DOHH2 (cell line): ENCODE measurements at regions not wholly inside any gene's neighbourhood (a gene's known extent, or its start where the extent isn't known, plus 50 kb on each side); places are given as distances from the start of the nearest gene placed in this dataset.

ENCODE experiments used
- H3F3A ChIP-seq: fragments of 200-600 bp; sonication (generic), shearing (Covaris generic); 2 replicates; pipeline ENCODE4 v1.6.0; 2016; ENCODE audit warnings: antibody characterized with exemption, mild to moderate bottlenecking; ENCODE audit not compliant: control insufficient read depth, insufficient read depth
- H3K27ac ChIP-seq: fragments of 200-600 bp; sonication (generic); 2 replicates; pipeline ENCODE4 v1.5.1; 2014; ENCODE audit warnings: low read depth, mild to moderate bottlenecking, low read length, moderate library complexity
- H3K27me3 ChIP-seq: fragments of 200-600 bp; sonication (generic); 2 replicates; pipeline ENCODE4 v1.6.1; 2014; ENCODE audit warnings: mild to moderate bottlenecking, low read length, mixed read lengths; ENCODE audit not compliant: control insufficient read depth
- H3K36me3 ChIP-seq: fragments of 200-600 bp; sonication (generic); 2 replicates; pipeline ENCODE4 v1.6.1; 2014; ENCODE audit warnings: mild to moderate bottlenecking, low read length, moderate library complexity, mixed read lengths; ENCODE audit not compliant: control insufficient read depth
- H3K4me1 ChIP-seq: fragments of 200-600 bp; sonication (generic); 2 replicates; pipeline ENCODE4 v1.6.1; 2014; ENCODE audit warnings: mild to moderate bottlenecking, low read length, mixed read lengths; ENCODE audit not compliant: control insufficient read depth
- H3K4me2 ChIP-seq: fragments of 200-600 bp; sonication (generic); 2 replicates; pipeline ENCODE4 v1.6.0; 2014; ENCODE audit warnings: mild to moderate bottlenecking, low read length, moderate library complexity
- H3K4me3 ChIP-seq: fragments of 200-600 bp; sonication (generic); 2 replicates; pipeline ENCODE4 v1.5.1; 2014; ENCODE audit warnings: mild to moderate bottlenecking, low read length, mixed read lengths
- H3K79me2 ChIP-seq: fragments of 200-600 bp; sonication (generic); 2 replicates; pipeline ENCODE4 v1.6.1; 2014; ENCODE audit warnings: mild to moderate bottlenecking, low read length, mixed read lengths; ENCODE audit not compliant: control insufficient read depth
- H3K9me2 ChIP-seq: fragments of 200-600 bp; sonication (generic); replicated peaks from 2 replicates; pipeline ENCODE4 v1.6.1; 2014; ENCODE audit warnings: mild to moderate bottlenecking, low read length, mixed read lengths; ENCODE audit not compliant: control insufficient read depth
- H3K9me3 ChIP-seq: fragments of 200-600 bp; sonication (generic); 2 replicates; pipeline ENCODE4 v1.6.1; 2014; ENCODE audit warnings: antibody characterized with exemption, low read length, mixed read lengths; ENCODE audit not compliant: control insufficient read depth, insufficient read depth
- H4K20me1 ChIP-seq: fragments of 200-600 bp; sonication (generic); 2 replicates; pipeline ENCODE4 v1.6.0; 2014; ENCODE audit warnings: low read depth, mild to moderate bottlenecking, antibody characterized with exemption, low read length, moderate library complexity; ENCODE audit not compliant: control insufficient read depth, insufficient read depth
- CTCF ChIP-seq: fragments of 200-600 bp; sonication (generic); IDR thresholded peaks from one replicate; pipeline ENCODE4 v1.5.1; 2014; ENCODE audit warnings: antibody characterized with exemption, mild to moderate bottlenecking, low read depth, low read length; ENCODE audit not compliant: poor library complexity, severe bottlenecking
- EZH2phosphoT487 ChIP-seq: fragments of 200-600 bp; sonication (generic); IDR thresholded peaks from 2 replicates; pipeline ENCODE4 v1.6.1; 2017; ENCODE audit warnings: borderline replicate concordance, mild to moderate bottlenecking, antibody characterized with exemption, low read length, moderate library complexity, mixed read lengths

GRCh38 chr1:81592233-81592632 lies 208.5 kb upstream of the ADGRL2 start:
- TF ChIP-seq EZH2phosphoT487 (no peak), CTCF (no peak)

GRCh38 chr1:81590171-81590570 lies 210.6 kb upstream of the ADGRL2 start:
- TF ChIP-seq EZH2phosphoT487 (no peak), CTCF (no peak)
- Histone ChIP-seq H3K4me3 (no peak overlapping the region), H3K79me2 (no peaks in the 10 kb centered on the region), H3K36me3 (no peaks in the 10 kb centered on the region), H3K9me3 (no peaks in the 10 kb centered on the region), H4K20me1 (no peaks in the 10 kb centered on the region), H3F3A (no peaks in the 10 kb centered on the region), H3K9me2 (no peaks in the 10 kb centered on the region), H3K27me3 (no peaks in the 10 kb centered on the region), H3K4me2 (no peak overlapping the region), H3K27ac (no peak overlapping the region), H3K4me1 (no peaks in the 10 kb centered on the region)

More at GRCh38 chr1:81592233-81592632, 208.5 kb upstream of the ADGRL2 start:
- Histone ChIP-seq H3K9me2 (no peaks in the 10 kb centered on the region), H4K20me1 (no peaks in the 10 kb centered on the region), H3K79me2 (no peaks in the 10 kb centered on the region), H3K4me1 (no peaks in the 10 kb centered on the region), H3K36me3 (no peaks in the 10 kb centered on the region), H3K9me3 (no peaks in the 10 kb centered on the region), H3K4me3 (no peak overlapping the region), H3K27ac (no peak overlapping the region), H3F3A (no peaks in the 10 kb centered on the region), H3K4me2 (no peak overlapping the region), H3K27me3 (no peaks in the 10 kb centered on the region)

- Histone ChIP-seq H3F3A (no peaks in the 10 kb centered on the region), H3K4me3 (no peak overlapping the region), H3K9me2 (no peaks in the 10 kb centered on the region), H3K9me3 (no peaks in the 10 kb centered on the region), H3K27ac (no peak overlapping the region), H4K20me1 (no peaks in the 10 kb centered on the region), H3K27me3 (no peaks in the 10 kb centered on the region), H3K79me2 (no peaks in the 10 kb centered on the region), H3K4me2 (no peak overlapping the region), H3K4me1 (no peaks in the 10 kb centered on the region), H3K36me3 (no peaks in the 10 kb centered on the region)
- TF ChIP-seq CTCF (no peak), EZH2phosphoT487 (no peak)
Observed at GRCh38 chr1:81588149-81588548, 212.6 kb upstream of the ADGRL2 start.

- Histone ChIP-seq H3K9me2 (no peaks in the 10 kb centered on the region), H3K4me3 (no peak overlapping the region), H3K36me3 (no peaks in the 10 kb centered on the region), H3F3A (no peaks in the 10 kb centered on the region), H3K4me1 (no peaks in the 10 kb centered on the region), H4K20me1 (no peaks in the 10 kb centered on the region), H3K27ac (no peak overlapping the region), H3K27me3 (no peaks in the 10 kb centered on the region), H3K4me2 (no peak overlapping the region), H3K79me2 (no peaks in the 10 kb centered on the region), H3K9me3 (no peaks in the 10 kb centered on the region)
- no peak for TF ChIP-seq EZH2phosphoT487
- TF ChIP-seq CTCF, result no peak
Observed at GRCh38 chr1:81587426-81587825, 213.3 kb upstream of the ADGRL2 start.
